RWPE2 (cell line): ENCODE measurements at regions not wholly inside any gene's neighbourhood (a gene's known extent, or its start where the extent isn't known, plus 50 kb on each side); places are given as distances from the start of the nearest gene placed in this dataset.

ENCODE experiments used
- ATAC-seq: fragments of 200-7000 bp; cut with Tn5 transposase; 3 replicates; pipeline ENCODE4 v1.9.1; 2021; ENCODE audit warnings: low read depth
- DNase-seq: peaks from one replicate; pipeline ENCODE4 v3.0.0-alpha.2; 2020; ENCODE audit warnings: low spot score
- H3K27ac ChIP-seq: fragments of 450-650 bp; 2 replicates; pipeline ENCODE4 v1.5.1; 2017; ENCODE audit warnings: mild to moderate bottlenecking; ENCODE audit not compliant: poor library complexity, severe bottlenecking
- H3K27me3 ChIP-seq: fragments of 250-450 bp; sonication (Bioruptor Pico); 2 replicates; pipeline ENCODE4 v1.5.1; 2021; ENCODE audit warnings: mild to moderate bottlenecking, moderate library complexity; ENCODE audit not compliant: insufficient read depth, poor library complexity, severe bottlenecking
- H3K36me3 ChIP-seq: fragments of 250-450 bp; sonication (Bioruptor Pico); 2 replicates; pipeline ENCODE4 v1.5.1; 2020; ENCODE audit warnings: low read depth, mild to moderate bottlenecking, moderate library complexity
- H3K4me1 ChIP-seq: fragments of 250-450 bp; sonication (Bioruptor Pico); 2 replicates; pipeline ENCODE4 v1.5.1; 2021; ENCODE audit warnings: mild to moderate bottlenecking, moderate library complexity; ENCODE audit not compliant: insufficient read depth, poor library complexity, severe bottlenecking
- H3K4me3 ChIP-seq: fragments of 250-450 bp; sonication (Bioruptor Pico); 2 replicates; pipeline ENCODE4 v1.5.1; 2021; ENCODE audit warnings: mild to moderate bottlenecking, moderate library complexity; ENCODE audit not compliant: severe bottlenecking
- H3K9me3 ChIP-seq: fragments of 250-450 bp; sonication (Bioruptor Pico); 2 replicates; pipeline ENCODE4 v1.5.1; 2021; ENCODE audit warnings: mild to moderate bottlenecking, moderate library complexity; ENCODE audit not compliant: severe bottlenecking
- TF ChIP-seq, protein P1 (sequence below): fragments of 450-650 bp; IDR thresholded peaks from one replicate; pipeline ENCODE4 v1.5.1; 2017; ENCODE audit warnings: mild to moderate bottlenecking, moderate library complexity; ENCODE audit not compliant: poor library complexity, severe bottlenecking

DNA sequence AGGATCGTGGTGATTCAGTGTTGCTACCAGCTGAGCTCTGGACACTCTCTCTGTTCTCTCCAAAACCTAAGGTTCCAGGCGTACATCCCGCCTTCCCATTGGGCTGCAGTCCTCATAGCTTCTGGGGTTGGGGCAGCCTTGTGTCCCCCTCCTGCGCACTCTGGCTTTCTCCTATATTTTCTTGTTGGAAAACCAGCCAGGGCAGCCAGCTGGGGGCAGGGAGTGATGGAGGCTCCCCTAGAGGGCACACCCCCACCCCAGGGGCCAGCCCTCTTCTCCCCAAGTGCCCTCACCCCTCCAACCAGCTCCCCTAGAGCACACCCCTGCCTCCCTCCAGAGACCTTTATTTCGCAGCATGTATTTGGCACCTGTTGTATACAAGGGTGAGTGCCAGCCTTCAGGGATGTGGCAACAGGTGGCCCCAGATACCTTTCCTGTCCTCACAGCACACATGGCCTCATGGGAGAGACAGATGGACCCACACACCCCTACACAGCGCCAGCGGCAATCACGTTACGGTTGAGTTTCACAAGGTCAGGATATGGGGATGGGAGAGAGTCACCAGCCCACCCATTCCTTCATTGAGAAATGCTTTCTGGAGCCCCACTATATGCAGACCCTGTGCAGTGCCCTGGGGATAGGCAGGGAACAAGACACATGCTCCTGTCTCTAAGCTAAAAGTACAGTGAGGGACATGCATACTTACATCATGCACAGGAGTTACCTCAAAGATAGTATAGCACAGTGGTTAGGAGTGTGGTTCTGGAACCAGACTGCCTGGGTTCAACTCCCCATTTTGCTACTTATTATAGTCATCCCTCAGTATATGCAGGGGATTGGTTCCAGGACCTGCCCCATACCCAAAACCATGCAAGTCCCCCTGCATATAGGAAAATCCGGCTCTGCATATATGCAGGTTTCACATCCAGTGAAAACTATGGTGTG lies 141.1 kb downstream of the PHETA1 start:
- TF ChIP-seq, protein P1, sequence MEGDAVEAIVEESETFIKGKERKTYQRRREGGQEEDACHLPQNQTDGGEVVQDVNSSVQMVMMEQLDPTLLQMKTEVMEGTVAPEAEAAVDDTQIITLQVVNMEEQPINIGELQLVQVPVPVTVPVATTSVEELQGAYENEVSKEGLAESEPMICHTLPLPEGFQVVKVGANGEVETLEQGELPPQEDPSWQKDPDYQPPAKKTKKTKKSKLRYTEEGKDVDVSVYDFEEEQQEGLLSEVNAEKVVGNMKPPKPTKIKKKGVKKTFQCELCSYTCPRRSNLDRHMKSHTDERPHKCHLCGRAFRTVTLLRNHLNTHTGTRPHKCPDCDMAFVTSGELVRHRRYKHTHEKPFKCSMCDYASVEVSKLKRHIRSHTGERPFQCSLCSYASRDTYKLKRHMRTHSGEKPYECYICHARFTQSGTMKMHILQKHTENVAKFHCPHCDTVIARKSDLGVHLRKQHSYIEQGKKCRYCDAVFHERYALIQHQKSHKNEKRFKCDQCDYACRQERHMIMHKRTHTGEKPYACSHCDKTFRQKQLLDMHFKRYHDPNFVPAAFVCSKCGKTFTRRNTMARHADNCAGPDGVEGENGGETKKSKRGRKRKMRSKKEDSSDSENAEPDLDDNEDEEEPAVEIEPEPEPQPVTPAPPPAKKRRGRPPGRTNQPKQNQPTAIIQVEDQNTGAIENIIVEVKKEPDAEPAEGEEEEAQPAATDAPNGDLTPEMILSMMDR = no peak
- ATAC-seq (no peak), DNase-seq (no peak)
- Histone ChIP-seq H3K36me3 (no peaks in the 10 kb centered on the region), H3K27me3 (no peaks in the 10 kb centered on the region), H3K4me1 (no peaks in the 10 kb centered on the region), H3K27ac (no peak overlapping the region), H3K4me3 (no peak overlapping the region), H3K9me3 (no peaks in the 10 kb centered on the region)

- H3K4me1 ChIP-seq = no peaks in the 10 kb centered on the region
- ATAC-seq = no peak
These were observed 142.2 kb downstream of the PHETA1 start for GRCh38 chr12:111226680-111227079.

GRCh38 chr12:111225307-111225706 lies 143.6 kb downstream of the PHETA1 start:
- ATAC-seq (no peak), DNase-seq (no peak)
- Histone ChIP-seq H3K4me1 (no peaks in the 10 kb centered on the region), H3K9me3 (no peaks in the 10 kb centered on the region), H3K4me3 (no peak overlapping the region), H3K36me3 (no peaks in the 10 kb centered on the region), H3K27me3 (no peaks in the 10 kb centered on the region), H3K27ac (no peak overlapping the region)
- TF ChIP-seq, protein P1 = no peak

More at GRCh38 chr12:111226680-111227079, 142.2 kb downstream of the PHETA1 start:
- H3K27ac ChIP-seq = no peak overlapping the region
- DNase-seq = no peak
- TF ChIP-seq, protein P1 = no peak
- H3K9me3 ChIP-seq = no peaks in the 10 kb centered on the region
- no peak overlapping the region for H3K4me3 ChIP-seq
- no peaks in the 10 kb centered on the region for H3K27me3 ChIP-seq
- no peaks in the 10 kb centered on the region for H3K36me3 ChIP-seq

DNA sequence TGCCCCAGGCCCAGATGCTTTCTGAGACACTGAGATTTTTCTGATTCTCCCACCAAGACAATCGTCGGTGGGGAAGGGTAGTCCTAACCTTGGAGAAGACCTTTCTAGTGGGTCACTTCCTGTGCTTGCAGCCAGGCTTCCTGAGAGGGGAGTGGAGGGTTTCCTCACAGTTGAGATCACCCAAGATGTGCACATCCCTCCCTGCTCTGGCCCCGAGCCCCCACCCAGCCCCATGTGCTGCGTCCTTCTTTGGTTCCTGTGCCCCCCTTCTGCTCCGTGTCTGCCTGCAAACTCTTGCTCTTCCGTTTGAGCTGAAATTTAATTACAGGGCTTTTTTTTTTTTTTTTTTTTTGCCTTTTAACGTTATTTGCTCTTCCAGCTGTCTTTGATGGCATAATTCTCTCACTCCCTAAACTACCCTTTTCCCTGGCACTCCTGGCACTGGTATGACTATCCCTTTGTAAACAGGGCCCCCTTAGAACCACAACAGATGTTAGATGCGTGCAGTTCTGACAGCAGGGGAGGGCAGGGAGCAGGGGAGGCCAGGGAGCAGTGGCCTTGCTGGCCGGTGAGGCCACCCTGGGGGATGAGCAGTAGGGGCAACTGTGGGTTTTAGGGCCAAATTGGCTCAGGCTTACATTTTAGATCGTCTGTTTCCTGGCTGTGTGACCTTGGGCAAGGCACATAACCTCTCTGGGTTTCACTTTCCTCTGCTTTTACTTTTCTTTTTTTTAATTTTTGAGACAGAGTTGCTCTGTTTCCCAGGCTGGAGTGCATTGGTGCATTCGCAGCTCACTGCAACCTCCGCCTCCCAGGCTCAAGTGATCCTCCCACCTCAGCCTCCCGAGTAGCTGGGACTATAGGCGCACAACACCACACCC lies 144.5 kb downstream of the PHETA1 start:
- TF ChIP-seq, protein P1 = no peak
- H3K4me3 ChIP-seq = no peak overlapping the region
- no peak for ATAC-seq
- H3K27ac ChIP-seq = no peak overlapping the region
- H3K36me3 ChIP-seq = no peaks in the 10 kb centered on the region
- H3K4me1 ChIP-seq = no peaks in the 10 kb centered on the region
- H3K27me3 ChIP-seq = no peaks in the 10 kb centered on the region
- H3K9me3 ChIP-seq = no peaks in the 10 kb centered on the region
- no peak for DNase-seq
